GM12878 (cell line): ENCODE measurements at regions not wholly inside any gene's neighbourhood (a gene's known extent, or its start where the extent isn't known, plus 50 kb on each side); places are given as distances from the start of the nearest gene placed in this dataset.
"Not testable (repeated sequence)": the region's sequence is repeated elsewhere in the genome, so short reads cannot be mapped to it uniquely, and the experiment has no call there.

Experiments
- YY1 ChIP-seq: IDR thresholded peaks from 2 replicates; pipeline ENCODE4 v1.6.1; 2011; ENCODE audit warnings: low read depth, mild to moderate bottlenecking, low read length
- ZBED1 ChIP-seq: IDR thresholded peaks from 2 replicates; pipeline ENCODE4 v1.6.1; 2016; ENCODE audit warnings: borderline replicate concordance
- TF ChIP-seq, protein P1 (sequence below), 3 experiments: IDR thresholded peaks in 2 of 3; conservative IDR thresholded peaks in 1 of 3; 2 replicates each; pipeline ENCODE4 v1.5.1; 2011; ENCODE audit warnings: low read depth in 3 of 3, low read length in 3 of 3, mild to moderate bottlenecking in 3 of 3, control low read depth in 2 of 3, moderate library complexity in 2 of 3, inconsistent platforms in 1 of 3, mixed read lengths in 1 of 3; ENCODE audit not compliant: control insufficient read depth in 2 of 3, insufficient read depth in 1 of 3; ENCODE audit errors: extremely low read depth in 1 of 3
- TF ChIP-seq, protein P2 (sequence below): fragments of 450-650 bp; IDR thresholded peaks from 2 replicates; pipeline ENCODE4 v1.6.1; 2018; ENCODE audit warnings: borderline replicate concordance, mild to moderate bottlenecking; ENCODE audit not compliant: partially characterized antibody
- TF ChIP-seq, protein P3 (sequence below): IDR thresholded peaks from 2 replicates; pipeline ENCODE4 v1.6.1; 2012; ENCODE audit warnings: low read depth, low read length, improper control_type of control experiment

DNA sequence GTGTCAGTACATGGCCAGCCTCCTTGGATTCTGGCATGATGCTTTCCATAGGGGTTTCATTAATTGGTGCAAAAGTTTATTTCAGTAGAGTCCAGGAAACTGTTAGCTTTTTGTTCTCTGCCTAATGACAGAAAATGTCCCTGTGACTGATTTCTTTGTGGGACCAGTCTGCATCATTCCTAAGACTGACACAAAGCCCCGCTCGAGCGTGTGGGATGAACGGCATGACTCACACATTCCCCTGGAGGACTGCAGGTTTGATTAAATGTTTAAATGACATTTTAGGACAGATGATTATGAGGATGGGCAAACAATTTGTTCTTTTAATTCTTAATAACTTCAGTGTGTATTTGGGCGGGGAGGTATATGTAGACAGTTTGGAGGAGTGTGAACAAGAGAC lies 120.9 kb upstream of the ERV3-1 start:
- TF ChIP-seq, protein P1, sequence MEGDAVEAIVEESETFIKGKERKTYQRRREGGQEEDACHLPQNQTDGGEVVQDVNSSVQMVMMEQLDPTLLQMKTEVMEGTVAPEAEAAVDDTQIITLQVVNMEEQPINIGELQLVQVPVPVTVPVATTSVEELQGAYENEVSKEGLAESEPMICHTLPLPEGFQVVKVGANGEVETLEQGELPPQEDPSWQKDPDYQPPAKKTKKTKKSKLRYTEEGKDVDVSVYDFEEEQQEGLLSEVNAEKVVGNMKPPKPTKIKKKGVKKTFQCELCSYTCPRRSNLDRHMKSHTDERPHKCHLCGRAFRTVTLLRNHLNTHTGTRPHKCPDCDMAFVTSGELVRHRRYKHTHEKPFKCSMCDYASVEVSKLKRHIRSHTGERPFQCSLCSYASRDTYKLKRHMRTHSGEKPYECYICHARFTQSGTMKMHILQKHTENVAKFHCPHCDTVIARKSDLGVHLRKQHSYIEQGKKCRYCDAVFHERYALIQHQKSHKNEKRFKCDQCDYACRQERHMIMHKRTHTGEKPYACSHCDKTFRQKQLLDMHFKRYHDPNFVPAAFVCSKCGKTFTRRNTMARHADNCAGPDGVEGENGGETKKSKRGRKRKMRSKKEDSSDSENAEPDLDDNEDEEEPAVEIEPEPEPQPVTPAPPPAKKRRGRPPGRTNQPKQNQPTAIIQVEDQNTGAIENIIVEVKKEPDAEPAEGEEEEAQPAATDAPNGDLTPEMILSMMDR (IDR thresholded peaks at IDR 0.05 in 2 of 3, conservative IDR thresholded peaks at IDR 0.05 in 1 of 3; ENCODE audit: control insufficient read depth in 2 of 3, extremely low read depth in 1 of 3, insufficient read depth in 1 of 3, low read depth in 3 of 3, low read length in 3 of 3) = not testable (repeated sequence)
- TF ChIP-seq, protein P2, sequence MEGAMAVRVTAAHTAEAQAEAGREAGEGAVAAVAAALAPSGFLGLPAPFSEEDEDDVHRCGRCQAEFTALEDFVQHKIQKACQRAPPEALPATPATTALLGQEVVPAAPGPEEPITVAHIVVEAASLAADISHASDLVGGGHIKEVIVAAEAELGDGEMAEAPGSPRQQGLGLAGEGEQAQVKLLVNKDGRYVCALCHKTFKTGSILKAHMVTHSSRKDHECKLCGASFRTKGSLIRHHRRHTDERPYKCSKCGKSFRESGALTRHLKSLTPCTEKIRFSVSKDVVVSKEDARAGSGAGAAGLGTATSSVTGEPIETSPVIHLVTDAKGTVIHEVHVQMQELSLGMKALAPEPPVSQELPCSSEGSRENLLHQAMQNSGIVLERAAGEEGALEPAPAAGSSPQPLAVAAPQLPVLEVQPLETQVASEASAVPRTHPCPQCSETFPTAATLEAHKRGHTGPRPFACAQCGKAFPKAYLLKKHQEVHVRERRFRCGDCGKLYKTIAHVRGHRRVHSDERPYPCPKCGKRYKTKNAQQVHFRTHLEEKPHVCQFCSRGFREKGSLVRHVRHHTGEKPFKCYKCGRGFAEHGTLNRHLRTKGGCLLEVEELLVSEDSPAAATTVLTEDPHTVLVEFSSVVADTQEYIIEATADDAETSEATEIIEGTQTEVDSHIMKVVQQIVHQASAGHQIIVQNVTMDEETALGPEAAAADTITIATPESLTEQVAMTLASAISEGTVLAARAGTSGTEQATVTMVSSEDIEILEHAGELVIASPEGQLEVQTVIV = not testable (repeated sequence)
- TF ChIP-seq, protein P3, sequence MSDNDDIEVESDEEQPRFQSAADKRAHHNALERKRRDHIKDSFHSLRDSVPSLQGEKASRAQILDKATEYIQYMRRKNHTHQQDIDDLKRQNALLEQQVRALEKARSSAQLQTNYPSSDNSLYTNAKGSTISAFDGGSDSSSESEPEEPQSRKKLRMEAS = not testable (repeated sequence)
- not testable (repeated sequence) for TF ChIP-seq YY1, ZBED1
